ENCODE measurements at regions not wholly inside any gene's neighbourhood (a gene's known extent, or its start where the extent isn't known, plus 50 kb on each side); places are given as distances from the start of the nearest gene placed in this dataset.

DNA sequence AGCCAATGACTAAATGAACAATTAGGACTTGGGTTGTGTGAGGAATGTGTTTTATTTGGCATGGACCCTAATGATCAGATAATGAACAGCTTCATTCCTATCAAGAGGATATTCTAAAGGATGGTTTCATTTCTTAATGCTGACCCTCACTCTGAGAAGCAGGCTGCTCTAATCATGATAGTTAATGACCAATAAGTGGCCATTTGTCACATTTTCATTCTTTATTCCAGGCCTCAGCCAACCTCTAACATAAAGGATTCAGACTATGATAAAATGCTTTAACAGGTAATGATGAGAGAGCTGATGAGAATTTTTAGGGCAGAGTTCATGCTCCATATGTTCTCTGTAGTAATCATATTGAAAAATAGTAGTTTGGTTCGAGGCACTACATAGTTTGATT, 301.5 kb upstream of the ARRDC3 start:
- no peaks in the 10 kb centered on the region for H3K4me1 ChIP-seq (ENCODE audit: control insufficient read depth, insufficient read depth, low read length)
- no peaks in the 10 kb centered on the region for H3K9me3 ChIP-seq (ENCODE audit: control insufficient read depth, low read length)
- H3K27me3 ChIP-seq (replicated peaks; ENCODE audit: control insufficient read depth, insufficient read depth, low read length): no peaks in the 10 kb centered on the region
- no peak overlapping the region for H3K4me3 ChIP-seq (ENCODE audit: low read length)
- DNase-seq (ENCODE audit: low read depth): no peak
- no peaks in the 10 kb centered on the region for H3K36me3 ChIP-seq (ENCODE audit: control insufficient read depth, insufficient read depth, low read length, severe bottlenecking)
- no peak overlapping the region for H3K9ac ChIP-seq (ENCODE audit: low read length)

DNA sequence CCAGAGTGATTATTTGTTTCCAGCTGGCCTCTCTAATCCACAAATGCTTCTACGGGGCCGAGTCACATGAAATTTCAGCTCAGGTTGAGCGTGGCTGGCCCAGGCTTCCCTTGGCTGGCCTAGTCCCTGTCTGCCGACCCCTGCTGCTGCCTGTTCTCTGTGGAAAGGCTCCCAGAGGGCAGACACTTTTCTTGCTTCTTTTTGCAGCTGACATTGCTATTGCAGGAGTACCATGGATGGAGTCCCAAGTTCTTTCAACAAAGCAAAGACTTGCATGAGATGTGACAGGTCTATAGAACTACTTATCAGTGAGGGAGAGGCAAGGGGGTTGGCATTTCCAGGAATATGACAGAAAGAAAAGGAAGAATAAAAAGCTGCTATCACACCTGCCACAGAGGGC, 287.4 kb upstream of the ARRDC3 start:
- H3K9me3 ChIP-seq (ENCODE audit: control insufficient read depth, low read length): no peaks in the 10 kb centered on the region
- H3K36me3 ChIP-seq (ENCODE audit: control insufficient read depth, insufficient read depth, low read length, severe bottlenecking): no peaks in the 10 kb centered on the region
- H3K4me1 ChIP-seq (ENCODE audit: control insufficient read depth, insufficient read depth, low read length): no peaks in the 10 kb centered on the region
- H3K4me3 ChIP-seq (ENCODE audit: low read length): no peak overlapping the region
- H3K9ac ChIP-seq (ENCODE audit: low read length): no peak overlapping the region
- no peak for DNase-seq (ENCODE audit: low read depth)
- no peaks in the 10 kb centered on the region for H3K27me3 ChIP-seq (replicated peaks; ENCODE audit: control insufficient read depth, insufficient read depth, low read length)

DNA sequence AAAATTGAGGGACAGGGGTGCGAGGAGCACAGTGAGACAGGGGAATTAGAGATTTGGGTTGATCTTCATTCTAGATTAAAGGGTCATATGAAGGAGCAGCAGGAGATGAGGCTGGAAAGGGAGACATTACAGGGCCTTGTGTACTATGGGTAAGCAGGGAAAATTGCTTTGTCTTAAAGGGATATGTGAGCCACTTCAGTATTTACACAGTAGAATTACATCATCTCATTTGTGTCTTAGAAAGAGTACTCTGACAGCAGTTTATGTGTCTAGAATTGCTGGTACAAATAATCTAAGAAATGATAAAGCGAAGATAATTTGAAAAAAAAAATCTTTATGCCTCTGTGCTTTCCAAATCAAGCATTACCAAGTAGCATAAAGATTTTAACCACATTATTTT, 287.0 kb upstream of the ARRDC3 start:
- H3K4me3 ChIP-seq (ENCODE audit: low read length): no peak overlapping the region

DNA sequence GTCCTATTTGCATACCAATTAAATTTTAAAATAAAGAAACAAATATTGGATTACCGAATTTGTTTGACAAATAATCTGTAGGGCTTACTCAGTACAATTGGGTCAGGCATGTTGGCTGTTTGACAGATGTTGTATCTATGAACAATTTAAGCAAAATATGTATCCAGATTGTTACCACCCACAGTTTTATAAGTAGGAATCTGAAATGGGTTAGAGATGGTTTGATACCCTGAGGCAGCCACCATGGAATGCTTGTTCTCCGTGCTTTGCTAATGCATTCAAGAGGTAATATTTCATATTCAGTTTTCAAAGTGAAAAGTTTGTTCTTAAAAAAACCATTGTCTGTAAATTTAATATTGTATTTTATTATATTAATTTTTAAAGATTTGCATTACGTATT, 285.1 kb upstream of the ARRDC3 start:
- H3K4me3 ChIP-seq (ENCODE audit: low read length): no peak overlapping the region
- H3K27me3 ChIP-seq (replicated peaks; ENCODE audit: control insufficient read depth, insufficient read depth, low read length): no peaks in the 10 kb centered on the region
- DNase-seq (ENCODE audit: low read depth): peak; percentile 2
- H3K9me3 ChIP-seq (ENCODE audit: control insufficient read depth, low read length): no peaks in the 10 kb centered on the region
- no peaks in the 10 kb centered on the region for H3K4me1 ChIP-seq (ENCODE audit: control insufficient read depth, insufficient read depth, low read length)
- H3K36me3 ChIP-seq (ENCODE audit: control insufficient read depth, insufficient read depth, low read length, severe bottlenecking): no peaks in the 10 kb centered on the region
- no peak overlapping the region for H3K9ac ChIP-seq (ENCODE audit: low read length)

More for the DNA sequence above, 287.0 kb upstream of the ARRDC3 start:
- Histone ChIP-seq H3K27me3 (replicated peaks; ENCODE audit: control insufficient read depth, insufficient read depth, low read length) (no peaks in the 10 kb centered on the region), H3K36me3 (ENCODE audit: control insufficient read depth, insufficient read depth, low read length, severe bottlenecking) (no peaks in the 10 kb centered on the region), H3K4me1 (ENCODE audit: control insufficient read depth, insufficient read depth, low read length) (no peaks in the 10 kb centered on the region), H3K9ac (ENCODE audit: low read length) (no peak overlapping the region), H3K9me3 (ENCODE audit: control insufficient read depth, low read length) (no peaks in the 10 kb centered on the region)
- DNase-seq (ENCODE audit: low read depth): no peak

DNA sequence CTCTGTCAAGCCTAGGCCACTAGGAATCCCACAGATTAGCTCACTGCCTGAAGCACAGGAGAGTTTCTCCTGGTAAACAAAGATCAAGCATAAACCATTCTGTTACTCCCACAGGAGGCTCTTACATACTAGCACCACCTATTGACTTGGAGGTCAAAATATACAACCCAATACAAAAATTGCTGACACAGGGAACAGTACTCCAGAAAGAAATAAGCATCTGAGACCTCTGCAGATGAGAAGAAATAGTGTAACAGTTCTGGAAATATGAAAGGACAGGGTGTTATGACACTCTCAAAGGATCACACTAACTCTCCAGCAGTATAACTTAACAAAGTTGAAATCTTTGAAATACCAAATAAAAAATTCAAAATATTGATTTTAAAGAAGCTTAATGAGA, 269.6 kb upstream of the ARRDC3 start:
- Histone ChIP-seq H3K9me3 (ENCODE audit: control insufficient read depth, low read length) (peaks cover 24% of the 10 kb centered on the region), H3K4me1 (ENCODE audit: control insufficient read depth, insufficient read depth, low read length) (no peaks in the 10 kb centered on the region), H3K36me3 (ENCODE audit: control insufficient read depth, insufficient read depth, low read length, severe bottlenecking) (no peaks in the 10 kb centered on the region), H3K27me3 (replicated peaks; ENCODE audit: control insufficient read depth, insufficient read depth, low read length) (no peaks in the 10 kb centered on the region), H3K4me3 (ENCODE audit: low read length) (no peak overlapping the region), H3K9ac (ENCODE audit: low read length) (no peak overlapping the region)
- DNase-seq (ENCODE audit: low read depth): no peak

DNA sequence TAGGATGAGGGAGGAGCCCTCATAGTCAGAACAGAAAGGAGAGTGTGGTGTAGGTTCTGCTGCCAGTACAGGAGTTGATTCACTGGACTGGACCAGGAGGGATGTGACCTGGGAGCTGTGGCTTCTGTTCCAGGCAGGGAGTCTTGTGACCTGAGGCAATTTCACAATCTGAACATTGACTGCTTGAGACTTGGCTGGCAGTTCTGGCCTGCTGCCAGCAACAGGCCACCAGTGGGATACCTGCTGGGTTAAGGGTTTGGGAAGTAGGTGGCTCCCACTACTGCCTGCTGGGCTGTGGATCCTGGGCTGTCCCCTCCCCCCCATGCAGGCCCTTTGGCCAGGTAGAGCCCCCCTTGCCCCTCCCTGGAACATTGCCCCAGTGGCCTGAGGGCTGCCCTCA, 268.6 kb upstream of the ARRDC3 start:
- Histone ChIP-seq H3K36me3 (ENCODE audit: control insufficient read depth, insufficient read depth, low read length, severe bottlenecking) (no peaks in the 10 kb centered on the region), H3K9me3 (ENCODE audit: control insufficient read depth, low read length) (peaks cover 17% of the 10 kb centered on the region), H3K9ac (ENCODE audit: low read length) (no peak overlapping the region), H3K4me3 (ENCODE audit: low read length) (no peak overlapping the region), H3K27me3 (replicated peaks; ENCODE audit: control insufficient read depth, insufficient read depth, low read length) (no peaks in the 10 kb centered on the region), H3K4me1 (ENCODE audit: control insufficient read depth, insufficient read depth, low read length) (peaks cover 4% of the 10 kb centered on the region)
- no peak for DNase-seq (ENCODE audit: low read depth)

DNA sequence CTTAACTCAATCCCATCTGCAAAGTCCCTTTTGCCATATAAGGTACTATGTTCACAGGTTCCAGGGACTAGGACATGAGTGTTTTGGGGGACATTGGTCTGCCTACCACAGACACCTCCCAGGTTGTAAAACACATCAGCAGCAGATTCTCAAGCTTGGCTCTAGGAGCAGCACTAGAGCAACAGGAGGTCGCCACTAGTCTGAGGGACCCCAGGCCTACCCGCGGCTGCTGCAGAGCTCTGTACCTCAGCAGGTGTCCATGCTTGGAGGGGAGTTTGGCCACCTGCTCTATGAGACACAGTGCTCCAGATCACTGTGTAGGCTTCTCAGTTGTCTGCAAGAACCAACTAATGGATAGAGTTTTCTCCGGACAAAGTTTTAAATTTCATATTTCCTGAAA, 262.2 kb upstream of the ARRDC3 start:
- Histone ChIP-seq H3K4me1 (ENCODE audit: control insufficient read depth, insufficient read depth, low read length) (peaks cover 4% of the 10 kb centered on the region), H3K4me3 (ENCODE audit: low read length) (no peak overlapping the region), H3K27me3 (replicated peaks; ENCODE audit: control insufficient read depth, insufficient read depth, low read length) (no peaks in the 10 kb centered on the region), H3K9me3 (ENCODE audit: control insufficient read depth, low read length) (no peaks in the 10 kb centered on the region), H3K9ac (ENCODE audit: low read length) (no peak overlapping the region), H3K36me3 (ENCODE audit: control insufficient read depth, insufficient read depth, low read length, severe bottlenecking) (no peaks in the 10 kb centered on the region)
- no peak for DNase-seq (ENCODE audit: low read depth)

DNA sequence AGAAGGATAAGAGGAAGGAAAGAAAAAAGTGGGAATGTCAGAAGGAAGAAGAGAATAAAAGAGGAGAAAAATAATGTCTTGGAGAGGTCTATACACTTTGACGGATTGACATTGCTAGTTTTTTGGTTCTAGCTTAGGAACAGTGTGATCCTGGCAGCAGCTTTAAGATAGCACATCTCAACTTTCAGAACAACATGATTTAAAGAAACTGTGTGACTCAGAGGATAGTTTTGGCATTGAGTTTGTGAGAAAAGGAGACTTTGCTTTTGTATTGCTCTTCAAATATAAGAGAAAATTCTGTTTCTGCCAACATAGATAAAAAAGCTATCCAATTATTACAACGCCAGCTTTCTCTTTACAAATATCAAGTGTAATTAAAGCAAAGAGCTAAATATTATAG, 260.7 kb upstream of the ARRDC3 start:
- Histone ChIP-seq H3K27me3 (replicated peaks; ENCODE audit: control insufficient read depth, insufficient read depth, low read length) (no peaks in the 10 kb centered on the region), H3K36me3 (ENCODE audit: control insufficient read depth, insufficient read depth, low read length, severe bottlenecking) (no peaks in the 10 kb centered on the region), H3K4me1 (ENCODE audit: control insufficient read depth, insufficient read depth, low read length) (peaks cover 4% of the 10 kb centered on the region), H3K4me3 (ENCODE audit: low read length) (no peak overlapping the region), H3K9me3 (ENCODE audit: control insufficient read depth, low read length) (no peaks in the 10 kb centered on the region), H3K9ac (ENCODE audit: low read length) (no peak overlapping the region)
- DNase-seq (ENCODE audit: low read depth): peak; percentile 68

DNA sequence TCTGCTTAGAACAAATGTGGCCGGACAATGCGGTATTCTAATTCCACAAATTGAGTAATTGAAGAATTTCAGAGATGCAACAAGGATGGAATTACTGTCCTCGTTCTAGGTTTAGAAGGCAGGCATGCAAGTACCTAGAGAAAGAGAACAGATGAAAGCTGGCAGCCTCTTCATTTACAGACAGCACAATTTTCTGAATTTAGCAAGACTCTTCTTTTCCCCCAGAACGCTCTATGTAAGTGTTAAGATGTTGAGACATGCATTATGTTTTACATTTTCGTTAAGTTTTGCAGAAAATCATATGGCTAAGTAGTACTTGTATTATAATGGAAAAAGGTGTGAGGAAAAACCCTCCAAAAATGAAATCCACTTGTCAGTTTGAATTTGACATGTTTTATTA, 259.5 kb upstream of the ARRDC3 start:
- H3K9ac ChIP-seq (ENCODE audit: low read length): no peak overlapping the region
- no peak overlapping the region for H3K4me3 ChIP-seq (ENCODE audit: low read length)
- H3K4me1 ChIP-seq (ENCODE audit: control insufficient read depth, insufficient read depth, low read length): peaks cover 4% of the 10 kb centered on the region
- no peaks in the 10 kb centered on the region for H3K27me3 ChIP-seq (replicated peaks; ENCODE audit: control insufficient read depth, insufficient read depth, low read length)
- no peaks in the 10 kb centered on the region for H3K9me3 ChIP-seq (ENCODE audit: control insufficient read depth, low read length)
- DNase-seq (ENCODE audit: low read depth): no peak
- no peaks in the 10 kb centered on the region for H3K36me3 ChIP-seq (ENCODE audit: control insufficient read depth, insufficient read depth, low read length, severe bottlenecking)

DNA sequence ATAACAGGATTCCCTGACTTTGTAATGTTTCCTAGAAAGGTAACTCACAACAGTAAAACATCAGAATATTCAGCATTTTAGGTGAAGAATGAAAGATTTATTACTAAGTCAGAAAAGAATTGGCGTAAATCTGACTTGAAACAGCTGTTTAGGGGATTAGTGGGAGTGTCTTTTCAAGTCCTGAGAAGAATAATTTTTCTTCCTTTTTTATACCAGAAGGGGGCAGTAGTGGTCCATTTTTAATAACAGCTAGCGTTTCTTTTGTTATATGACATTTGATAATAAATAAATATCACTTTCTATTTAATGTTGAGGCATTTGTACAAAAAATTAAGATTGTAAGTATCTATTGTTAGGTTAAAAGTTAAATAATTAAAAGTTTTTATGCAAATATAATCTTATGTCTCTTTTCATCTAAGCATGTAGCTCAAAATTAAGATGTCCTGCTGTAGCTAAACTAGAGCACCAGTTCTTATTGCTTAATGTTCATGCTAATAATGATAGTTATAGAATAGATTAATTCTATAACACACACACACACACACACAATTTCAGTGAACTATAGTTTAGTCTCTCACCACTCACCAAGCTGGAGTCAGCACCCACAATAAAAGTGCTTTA, 258.7 kb upstream of the ARRDC3 start:
- H3K27me3 ChIP-seq (replicated peaks; ENCODE audit: control insufficient read depth, insufficient read depth, low read length): no peaks in the 10 kb centered on the region
- H3K4me1 ChIP-seq (ENCODE audit: control insufficient read depth, insufficient read depth, low read length): no peaks in the 10 kb centered on the region
- H3K36me3 ChIP-seq (ENCODE audit: control insufficient read depth, insufficient read depth, low read length, severe bottlenecking): no peaks in the 10 kb centered on the region
- H3K4me3 ChIP-seq (ENCODE audit: low read length): no peak overlapping the region
- peak; percentile 85 for DNase-seq (ENCODE audit: low read depth)
- no peak overlapping the region for H3K9ac ChIP-seq (ENCODE audit: low read length)
- H3K9me3 ChIP-seq (ENCODE audit: control insufficient read depth, low read length): no peaks in the 10 kb centered on the region

DNA sequence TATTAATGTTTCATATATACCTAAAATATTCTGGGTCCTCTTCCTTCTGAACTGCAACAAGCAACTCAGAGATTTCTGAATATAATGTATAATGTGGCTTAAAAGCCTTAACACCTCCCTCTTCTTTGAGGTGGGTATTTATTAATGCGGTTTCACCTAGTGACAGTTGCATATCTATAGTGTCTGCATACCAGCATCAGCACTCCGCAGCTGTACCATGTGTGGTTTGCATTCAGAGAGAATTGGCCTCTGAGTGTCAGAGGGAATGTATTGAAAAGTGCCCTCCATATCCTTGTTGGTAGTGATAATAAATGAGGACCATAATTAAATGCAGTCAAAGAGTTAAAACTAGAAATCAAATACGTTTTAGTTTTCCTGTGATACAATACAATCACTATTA, 256.6 kb upstream of the ARRDC3 start:
- Histone ChIP-seq H3K27me3 (replicated peaks; ENCODE audit: control insufficient read depth, insufficient read depth, low read length) (no peaks in the 10 kb centered on the region), H3K4me1 (ENCODE audit: control insufficient read depth, insufficient read depth, low read length) (no peaks in the 10 kb centered on the region), H3K36me3 (ENCODE audit: control insufficient read depth, insufficient read depth, low read length, severe bottlenecking) (no peaks in the 10 kb centered on the region), H3K9ac (ENCODE audit: low read length) (no peak overlapping the region), H3K4me3 (ENCODE audit: low read length) (no peak overlapping the region), H3K9me3 (ENCODE audit: control insufficient read depth, low read length) (no peaks in the 10 kb centered on the region)
- no peak for DNase-seq (ENCODE audit: low read depth)

DNA sequence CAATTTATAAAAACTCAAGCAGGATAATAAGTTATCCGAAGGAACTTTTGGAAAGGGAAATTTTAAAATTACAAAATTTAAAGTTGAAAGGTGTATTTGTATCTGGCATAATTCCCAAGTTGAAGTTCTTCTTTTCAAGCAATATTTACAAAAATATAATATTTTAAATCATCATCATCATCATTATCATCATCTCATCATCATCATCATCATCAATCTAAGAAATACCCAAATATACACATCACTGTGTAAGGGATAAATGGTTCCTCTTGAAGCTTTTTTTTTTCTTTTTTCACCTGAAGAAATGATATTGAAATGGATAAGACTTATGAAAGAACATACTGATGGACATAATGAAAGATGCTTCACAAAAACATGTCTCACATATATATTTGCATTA, 254.9 kb upstream of the ARRDC3 start:
- no peak overlapping the region for H3K9ac ChIP-seq (ENCODE audit: low read length)
- H3K4me3 ChIP-seq (ENCODE audit: low read length): no peak overlapping the region
- H3K4me1 ChIP-seq (ENCODE audit: control insufficient read depth, insufficient read depth, low read length): no peaks in the 10 kb centered on the region
- DNase-seq (ENCODE audit: low read depth): no peak
- H3K36me3 ChIP-seq (ENCODE audit: control insufficient read depth, insufficient read depth, low read length, severe bottlenecking): no peaks in the 10 kb centered on the region
- H3K9me3 ChIP-seq (ENCODE audit: control insufficient read depth, low read length): no peaks in the 10 kb centered on the region
- no peaks in the 10 kb centered on the region for H3K27me3 ChIP-seq (replicated peaks; ENCODE audit: control insufficient read depth, insufficient read depth, low read length)

Data from adipocyte (in vitro differentiated cells).